GM21717 (cell line): ENCODE measurements at regions not wholly inside any gene's neighbourhood (a gene's known extent, or its start where the extent isn't known, plus 50 kb on each side); places are given as distances from the start of the nearest gene placed in this dataset.
"Not testable (repeated sequence)": the region's sequence is repeated elsewhere in the genome, so short reads cannot be mapped to it uniquely, and the experiment has no call there.

Source experiments
- ATAC-seq: cut with Tn5 transposase; IDR thresholded peaks from one replicate; pipeline ENCODE4 v1.9.1; 2021; ENCODE audit warnings: mild to moderate bottlenecking, moderate library complexity; ENCODE audit not compliant: unreplicated experiment

DNA sequence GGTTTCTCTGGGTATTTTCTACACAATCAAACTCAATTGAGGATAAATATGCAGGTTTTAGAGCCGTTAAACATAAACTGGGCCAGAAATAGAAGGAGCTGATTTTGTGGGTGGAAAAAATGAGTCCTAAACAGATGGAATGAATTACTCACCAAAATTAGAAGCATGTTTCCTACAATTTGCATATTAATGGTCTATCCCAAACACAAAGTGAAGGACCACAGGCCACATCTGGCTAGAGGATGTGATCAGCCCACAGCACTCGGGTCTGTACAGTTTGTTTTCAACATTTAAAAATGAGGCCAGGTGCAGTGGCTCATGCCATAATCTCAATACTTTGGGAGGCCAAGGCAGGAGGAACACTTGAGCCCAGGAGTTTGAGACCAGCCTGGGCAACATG is 296.3 kb downstream of the PREX1 start:
- ATAC-seq, result no peak

GRCh38 chr20:48530957-48531356 is 296.8 kb downstream of the PREX1 start:
- ATAC-seq, result no peak

DNA sequence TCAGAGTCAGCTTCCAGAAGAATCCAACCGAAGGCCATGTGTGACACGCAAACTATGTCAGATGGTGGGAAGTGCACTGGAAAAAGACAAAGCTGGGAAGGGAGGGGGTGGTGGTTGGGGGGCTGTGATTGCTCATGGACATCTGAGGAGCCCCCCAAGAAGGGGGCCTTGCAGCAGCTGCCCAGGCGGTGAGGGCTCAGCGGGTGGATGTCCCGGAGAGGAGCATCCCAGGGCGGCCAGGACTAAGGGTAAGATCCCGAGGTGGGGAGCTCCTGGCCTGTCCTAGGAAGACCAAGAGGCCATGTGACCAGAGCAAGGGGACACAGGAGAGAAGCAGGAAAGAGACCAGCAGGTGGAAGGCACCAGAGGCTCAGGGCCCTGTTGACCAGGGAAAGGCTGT is 299.5 kb downstream of the PREX1 start:
- no peak for ATAC-seq

- no peak for ATAC-seq
These were observed 300.0 kb downstream of the PREX1 start for GRCh38 chr20:48527771-48528170.

DNA sequence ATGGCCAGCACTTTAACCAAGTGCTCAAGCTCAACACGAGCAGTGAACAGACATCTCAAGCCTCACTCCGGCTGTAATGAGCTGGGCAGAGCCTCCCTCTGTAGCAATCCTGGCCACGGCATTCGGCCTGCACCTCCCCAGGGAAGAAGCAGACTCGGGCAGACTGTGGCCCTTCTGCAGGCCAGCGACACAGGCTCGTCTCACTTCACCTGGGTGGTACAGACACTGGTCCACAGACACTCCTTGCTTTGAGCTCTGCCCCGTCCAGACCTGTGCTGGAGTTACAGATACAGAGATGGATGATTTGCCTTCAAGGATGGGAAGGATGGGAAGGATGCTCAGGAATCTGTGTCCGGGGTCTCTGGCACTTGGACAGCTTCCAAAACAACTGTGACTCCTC is 300.9 kb downstream of the PREX1 start:
- no peak for ATAC-seq

- no peak for ATAC-seq
These were observed 302.4 kb downstream of the PREX1 start for GRCh38 chr20:48525400-48525799.

DNA sequence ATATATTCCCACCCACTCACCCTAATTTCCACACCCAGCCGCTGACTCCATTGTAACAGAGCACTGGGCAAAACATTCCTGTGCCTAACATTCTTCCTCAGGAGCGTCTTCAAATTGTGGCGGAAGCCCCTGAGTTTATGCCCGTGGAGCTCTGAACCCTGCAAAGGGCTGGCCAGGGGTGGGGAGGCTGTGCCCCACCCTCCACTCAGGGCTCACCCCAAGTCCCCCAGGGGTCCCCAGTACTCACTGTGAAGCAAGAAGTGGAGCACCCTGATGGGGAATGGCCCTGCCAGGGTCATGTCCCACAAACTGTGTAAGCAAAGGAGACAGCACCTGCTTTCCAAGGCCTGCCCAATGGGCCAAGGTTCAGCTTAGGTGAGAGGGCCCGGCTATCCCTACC is 303.2 kb downstream of the PREX1 start:
- ATAC-seq, result no peak

DNA sequence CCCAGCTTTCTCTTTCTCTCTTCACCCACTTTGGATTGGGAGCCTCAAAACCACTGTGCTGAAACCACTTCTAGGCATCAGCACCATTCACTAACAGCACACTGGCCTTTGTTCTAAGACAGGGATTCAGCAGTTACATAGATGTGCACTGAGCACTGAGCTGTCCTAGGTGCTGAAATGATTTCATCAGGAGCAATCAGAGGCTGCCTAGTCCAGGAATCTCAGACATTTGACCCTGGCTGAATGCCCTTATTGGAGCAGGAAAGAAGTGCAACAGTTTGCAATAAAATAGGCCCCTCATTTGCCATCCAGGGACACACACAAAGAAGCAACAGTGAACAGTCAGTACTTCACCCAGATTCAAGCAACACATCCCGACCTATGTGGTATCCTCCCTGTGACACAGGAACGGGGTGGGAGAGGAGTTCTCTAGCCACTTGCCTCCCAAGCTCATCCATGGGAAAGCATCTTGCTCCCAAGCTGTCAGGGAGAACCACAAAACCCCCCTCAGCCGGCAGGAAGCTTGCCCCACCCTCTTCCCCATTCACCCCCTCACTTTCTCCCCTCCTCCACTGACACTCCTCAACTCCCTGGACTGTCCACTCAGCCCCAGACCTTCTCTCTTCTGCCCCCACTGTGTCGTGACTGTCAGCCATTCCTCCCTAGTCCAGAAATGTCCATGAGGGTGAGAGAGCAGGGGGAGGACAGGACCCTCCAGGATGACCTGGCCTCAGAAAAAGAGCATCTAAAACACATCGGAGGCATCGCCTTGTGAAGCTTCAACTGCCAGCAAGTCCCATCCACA is 304.4 kb downstream of the PREX1 start:
- no peak for ATAC-seq

DNA sequence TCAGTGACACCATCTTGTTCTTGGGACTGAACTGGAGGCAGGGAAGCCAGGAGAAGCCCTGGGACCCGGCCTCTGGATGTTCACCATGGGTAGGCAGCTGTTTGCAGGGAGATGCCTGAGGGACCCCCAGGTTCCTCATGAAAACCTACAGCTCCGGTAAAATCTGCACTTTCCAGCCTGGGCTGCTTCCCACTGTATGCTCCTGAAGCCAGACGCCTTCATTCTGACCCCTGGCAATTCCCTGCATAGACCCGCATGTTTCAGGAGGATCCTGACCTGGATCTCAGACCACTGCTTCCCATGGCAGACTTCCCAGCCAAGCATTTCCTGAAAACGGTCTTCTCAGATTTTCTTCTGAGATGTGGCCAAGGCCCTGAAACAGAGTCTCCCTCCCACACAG is 306.7 kb downstream of the PREX1 start:
- ATAC-seq, result no peak

DNA sequence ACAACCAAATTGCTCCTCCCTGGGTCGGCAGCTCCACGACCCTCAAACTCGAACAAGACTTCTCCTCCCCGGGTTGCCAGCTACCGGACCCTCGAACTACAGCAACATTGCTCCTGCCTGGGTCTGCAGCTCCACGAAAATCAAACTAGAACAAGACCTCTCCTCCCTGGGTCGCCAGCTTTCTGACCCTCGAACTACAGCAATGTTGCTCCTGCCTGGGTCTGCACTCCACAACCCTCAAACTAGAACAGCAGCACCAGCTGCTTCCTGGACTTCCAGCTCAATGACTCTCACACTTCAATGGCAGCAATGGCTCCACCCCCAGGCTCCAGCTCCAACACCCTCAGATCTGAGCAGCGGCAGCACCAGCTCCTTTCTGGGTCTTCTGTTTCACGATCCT is 311.6 kb downstream of the PREX1 start:
- ATAC-seq, result not testable (repeated sequence)

DNA sequence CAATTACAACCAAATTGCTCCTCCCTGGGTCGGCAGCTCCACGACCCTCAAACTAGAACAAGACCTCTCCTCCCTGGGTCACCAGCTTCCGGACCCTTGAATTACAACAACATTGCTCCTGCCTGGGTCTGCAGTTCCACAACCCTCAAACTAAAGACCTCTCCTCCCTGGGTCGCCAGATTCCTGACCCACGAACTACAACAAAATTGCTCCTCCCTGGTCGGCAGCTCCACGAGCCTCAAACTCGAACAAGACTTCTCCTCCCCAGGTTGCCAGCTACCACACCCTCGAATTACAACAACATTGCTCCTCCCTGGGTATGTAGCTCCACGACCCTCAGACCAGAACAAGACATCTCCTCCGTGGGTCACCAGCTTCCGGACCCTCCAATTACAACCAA is 313.2 kb downstream of the PREX1 start:
- ATAC-seq, result not testable (repeated sequence)

GRCh38 chr20:48512539-48512938 is 315.3 kb downstream of the PREX1 start:
- ATAC-seq, result not testable (repeated sequence)

DNA sequence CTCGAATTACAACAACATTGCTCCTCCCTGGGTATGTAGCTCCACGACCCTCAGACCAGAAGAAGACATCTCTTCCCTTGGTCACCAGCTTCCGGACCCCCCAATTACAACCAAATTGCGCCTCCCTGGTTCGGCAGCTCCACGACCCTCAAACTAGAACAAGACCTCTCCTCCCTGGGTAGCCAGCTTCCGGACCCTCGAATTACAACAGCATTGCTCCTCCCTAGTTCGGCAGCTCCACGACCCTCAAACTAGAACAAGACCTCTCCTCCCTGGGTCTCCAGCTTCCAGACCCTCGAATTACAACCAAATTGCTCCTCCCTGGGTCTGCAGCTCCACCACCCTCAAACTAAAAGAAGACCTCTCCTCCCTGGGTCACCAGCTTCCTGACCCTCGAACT is 322.7 kb downstream of the PREX1 start:
- not testable (repeated sequence) for ATAC-seq

GRCh38 chr20:48503166-48503815 is 324.5 kb downstream of the PREX1 start:
- no peak for ATAC-seq

- no peak for ATAC-seq
These were observed 325.0 kb downstream of the PREX1 start for GRCh38 chr20:48502758-48503157.

GRCh38 chr20:48502016-48502415 is 325.8 kb downstream of the PREX1 start:
- ATAC-seq, result no peak

GRCh38 chr20:48500900-48501299 is 326.9 kb downstream of the PREX1 start:
- ATAC-seq, result not testable (repeated sequence)

DNA sequence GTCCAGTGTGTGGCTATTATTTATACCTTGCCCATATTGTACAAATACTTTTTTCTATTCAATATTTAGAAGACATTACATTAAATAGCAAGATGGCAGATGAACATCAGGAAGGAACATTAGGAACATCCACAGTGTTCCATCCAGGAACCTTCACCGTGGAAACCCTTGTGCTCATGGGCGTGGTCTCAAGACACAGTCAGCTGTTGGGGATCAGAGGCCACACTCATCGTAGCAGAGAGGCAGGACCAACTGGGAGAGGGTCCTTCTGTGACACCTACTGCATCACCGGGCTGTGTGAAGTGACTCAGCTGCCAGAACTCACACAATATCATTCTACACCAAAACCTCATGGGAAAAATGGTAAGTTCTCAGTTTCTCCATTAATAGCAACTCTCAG is 328.9 kb downstream of the PREX1 start:
- not testable (repeated sequence) for ATAC-seq

GRCh38 chr20:48498125-48498524 is 329.7 kb downstream of the PREX1 start:
- not testable (repeated sequence) for ATAC-seq

DNA sequence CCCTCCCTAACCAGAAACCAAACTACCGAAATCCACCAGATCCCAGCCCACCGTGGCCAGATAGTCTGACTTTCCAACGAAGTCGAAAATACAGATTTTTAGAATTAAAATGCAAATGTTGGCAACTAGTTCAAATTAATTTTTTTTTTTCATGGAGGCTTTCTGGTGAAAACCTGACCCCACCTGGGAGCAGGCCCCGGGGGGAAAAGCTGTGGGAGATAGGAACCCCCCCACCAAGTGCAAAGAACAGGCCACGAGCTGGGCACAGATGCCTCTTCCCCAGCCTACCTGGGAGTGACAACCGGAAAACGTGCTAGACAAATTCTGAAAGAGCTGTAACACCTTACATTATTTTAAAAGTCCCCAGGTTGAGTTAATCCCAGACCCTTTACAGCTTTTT is 333.8 kb downstream of the PREX1 start:
- ATAC-seq, result no peak

DNA sequence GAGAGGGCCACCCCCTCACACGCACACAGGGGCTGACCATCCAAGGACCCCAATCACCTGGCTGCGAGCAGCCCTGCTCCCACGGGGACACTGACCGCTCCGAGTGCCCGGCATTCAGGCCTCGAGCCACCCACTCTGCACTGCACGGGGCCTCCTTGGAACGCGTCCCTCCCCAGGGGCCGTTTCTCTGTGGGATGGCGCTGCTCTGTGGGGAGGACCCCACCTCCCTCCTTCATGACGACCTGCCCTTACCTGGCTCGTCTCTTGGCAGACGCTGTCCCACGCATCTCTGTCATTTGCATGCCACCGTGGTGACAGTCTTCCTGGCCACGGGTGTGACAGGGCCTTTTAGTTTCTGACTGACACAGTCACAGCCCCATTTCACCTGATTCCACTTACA is 334.5 kb downstream of the PREX1 start:
- not testable (repeated sequence) for ATAC-seq

- no peak for ATAC-seq
These were observed 335.1 kb downstream of the PREX1 start for GRCh38 chr20:48492715-48493070.
